HEK293 (cell line): ENCODE measurements at regions not wholly inside any gene's neighbourhood (a gene's known extent, or its start where the extent isn't known, plus 50 kb on each side); places are given as distances from the start of the nearest gene placed in this dataset.
A peak's percentile ranks its signal among the peaks of the same experiment; 100 is the strongest.

Experiments used
- HOXA7 ChIP-seq: sonication (generic); formaldehyde crosslinking; IDR thresholded peaks from 2 replicates; pipeline ENCODE4 v1.8.1; 2022; ENCODE audit warnings: missing genetic modification reagents, borderline replicate concordance
- KLF10 ChIP-seq: fragments of 450-650 bp; IDR thresholded peaks from 2 replicates; pipeline ENCODE4 v1.5.1; 2018; ENCODE audit warnings: missing biosample characterization, mild to moderate bottlenecking, missing genetic modification characterization
- MYNN ChIP-seq: fragments of 450-650 bp; formaldehyde crosslinking; IDR thresholded peaks from 2 replicates; pipeline ENCODE4 v1.5.1; 2016; ENCODE audit warnings: missing biosample characterization, missing genetic modification characterization, borderline replicate concordance
- SALL2 ChIP-seq: fragments of 450-650 bp; formaldehyde crosslinking; IDR thresholded peaks from 2 replicates; pipeline ENCODE4 v1.5.0; 2017; ENCODE audit warnings: missing biosample characterization, mild to moderate bottlenecking, missing genetic modification characterization, borderline replicate concordance
- SP7 ChIP-seq: fragments of 450-650 bp; formaldehyde crosslinking; IDR thresholded peaks from 2 replicates; pipeline ENCODE4 v1.5.1; 2016; ENCODE audit warnings: missing biosample characterization, missing genetic modification characterization
- ZBTB44 ChIP-seq: fragments of 450-650 bp; IDR thresholded peaks from 2 replicates; pipeline ENCODE4 v1.5.1; 2018; ENCODE audit warnings: missing biosample characterization, mild to moderate bottlenecking, missing genetic modification characterization
- ZFP41 ChIP-seq: fragments of 450-650 bp; formaldehyde crosslinking; IDR thresholded peaks from 2 replicates; pipeline ENCODE4 v1.5.1; 2016; ENCODE audit warnings: missing biosample characterization, missing genetic modification characterization, borderline replicate concordance
- ZNF121 ChIP-seq: fragments of 450-650 bp; formaldehyde crosslinking; IDR thresholded peaks from 2 replicates; pipeline ENCODE4 v1.5.1; 2016; ENCODE audit warnings: missing biosample characterization, missing genetic modification characterization
- ZNF157 ChIP-seq: fragments of 450-650 bp; formaldehyde crosslinking; IDR thresholded peaks from 2 replicates; pipeline ENCODE4 v1.5.1; 2016; ENCODE audit warnings: missing biosample characterization, missing genetic modification characterization
- ZNF391 ChIP-seq: fragments of 450-650 bp; formaldehyde crosslinking; IDR thresholded peaks from 2 replicates; pipeline ENCODE4 v1.5.1; 2016; ENCODE audit warnings: low read depth, missing biosample characterization, missing genetic modification characterization, borderline replicate concordance
- ZNF514 ChIP-seq: fragments of 450-650 bp; formaldehyde crosslinking; IDR thresholded peaks from 2 replicates; pipeline ENCODE4 v1.5.1; 2016; ENCODE audit warnings: missing biosample characterization, missing genetic modification characterization
- ZNF521 ChIP-seq: fragments of 450-650 bp; formaldehyde crosslinking; IDR thresholded peaks from 2 replicates; pipeline ENCODE4 v1.5.1; 2017; ENCODE audit warnings: missing biosample characterization, mild to moderate bottlenecking, missing genetic modification characterization
- ZNF555 ChIP-seq: fragments of 450-650 bp; formaldehyde crosslinking; conservative IDR thresholded peaks from 2 replicates; pipeline ENCODE4 v1.5.1; 2017; ENCODE audit warnings: missing biosample characterization, mild to moderate bottlenecking, missing genetic modification characterization, inconsistent platforms
- ZNF561 ChIP-seq: fragments of 450-650 bp; IDR thresholded peaks from 2 replicates; pipeline ENCODE4 v1.5.1; 2018; ENCODE audit warnings: missing biosample characterization, missing genetic modification characterization, borderline replicate concordance
- ZNF610 ChIP-seq: fragments of 450-650 bp; formaldehyde crosslinking; IDR thresholded peaks from 2 replicates; pipeline ENCODE4 v1.5.1; 2016; ENCODE audit warnings: missing biosample characterization, missing genetic modification characterization, borderline replicate concordance
- ZNF629 ChIP-seq: fragments of 450-650 bp; formaldehyde crosslinking; IDR thresholded peaks from 2 replicates; pipeline ENCODE4 v1.5.1; 2017; ENCODE audit warnings: missing biosample characterization, missing genetic modification characterization
- ZNF645 ChIP-seq: fragments of 450-650 bp; formaldehyde crosslinking; IDR thresholded peaks from 2 replicates; pipeline ENCODE4; 2016; ENCODE audit warnings: missing biosample characterization, missing genetic modification characterization
- ZNF654 ChIP-seq: fragments of 450-650 bp; formaldehyde crosslinking; IDR thresholded peaks from 2 replicates; pipeline ENCODE4 v1.5.1; 2016; ENCODE audit warnings: low read depth, missing biosample characterization, missing genetic modification characterization
- ZNF658 ChIP-seq: fragments of 450-650 bp; formaldehyde crosslinking; IDR thresholded peaks from 2 replicates; pipeline ENCODE4; 2016; ENCODE audit warnings: missing biosample characterization, missing genetic modification characterization
- ZNF677 ChIP-seq: fragments of 450-650 bp; IDR thresholded peaks from 2 replicates; pipeline ENCODE4 v1.5.0; 2018; ENCODE audit warnings: missing biosample characterization, mild to moderate bottlenecking, missing genetic modification characterization, moderate library complexity
- ZNF701 ChIP-seq: fragments of 450-650 bp; formaldehyde crosslinking; IDR thresholded peaks from 2 replicates; pipeline ENCODE4 v1.5.1; 2016; ENCODE audit warnings: missing biosample characterization, missing genetic modification characterization
- ZNF768 ChIP-seq: fragments of 450-650 bp; formaldehyde crosslinking; IDR thresholded peaks from 2 replicates; pipeline ENCODE4 v1.5.1; 2018; ENCODE audit warnings: missing biosample characterization, mild to moderate bottlenecking, missing genetic modification characterization
- ZSCAN16 ChIP-seq: fragments of 450-650 bp; formaldehyde crosslinking; IDR thresholded peaks from 2 replicates; pipeline ENCODE4 v1.5.1; 2016; ENCODE audit warnings: missing biosample characterization, missing genetic modification characterization
- ZSCAN23 ChIP-seq: fragments of 450-650 bp; formaldehyde crosslinking; IDR thresholded peaks from 2 replicates; pipeline ENCODE4 v1.5.1; 2016; ENCODE audit warnings: missing biosample characterization, missing genetic modification characterization
- ZXDB ChIP-seq: fragments of 450-650 bp; formaldehyde crosslinking; IDR thresholded peaks from 2 replicates; pipeline ENCODE4 v1.5.1; 2016; ENCODE audit warnings: missing biosample characterization, missing genetic modification characterization
- TF ChIP-seq, protein P1 (sequence below): fragments of 450-650 bp; formaldehyde crosslinking; IDR thresholded peaks from 2 replicates; pipeline ENCODE4 v1.5.1; 2016; ENCODE audit warnings: missing biosample characterization, missing genetic modification characterization
- TF ChIP-seq, protein P2 (sequence below): fragments of 450-650 bp; formaldehyde crosslinking; IDR thresholded peaks from 2 replicates; pipeline ENCODE4 v1.5.1; 2016; ENCODE audit warnings: missing biosample characterization, missing genetic modification characterization, borderline replicate concordance
- TF ChIP-seq, protein P3 (sequence below): fragments of 450-650 bp; formaldehyde crosslinking; IDR thresholded peaks from 2 replicates; pipeline ENCODE4 v1.5.1; 2016; ENCODE audit warnings: missing biosample characterization, missing genetic modification characterization, low read depth

DNA sequence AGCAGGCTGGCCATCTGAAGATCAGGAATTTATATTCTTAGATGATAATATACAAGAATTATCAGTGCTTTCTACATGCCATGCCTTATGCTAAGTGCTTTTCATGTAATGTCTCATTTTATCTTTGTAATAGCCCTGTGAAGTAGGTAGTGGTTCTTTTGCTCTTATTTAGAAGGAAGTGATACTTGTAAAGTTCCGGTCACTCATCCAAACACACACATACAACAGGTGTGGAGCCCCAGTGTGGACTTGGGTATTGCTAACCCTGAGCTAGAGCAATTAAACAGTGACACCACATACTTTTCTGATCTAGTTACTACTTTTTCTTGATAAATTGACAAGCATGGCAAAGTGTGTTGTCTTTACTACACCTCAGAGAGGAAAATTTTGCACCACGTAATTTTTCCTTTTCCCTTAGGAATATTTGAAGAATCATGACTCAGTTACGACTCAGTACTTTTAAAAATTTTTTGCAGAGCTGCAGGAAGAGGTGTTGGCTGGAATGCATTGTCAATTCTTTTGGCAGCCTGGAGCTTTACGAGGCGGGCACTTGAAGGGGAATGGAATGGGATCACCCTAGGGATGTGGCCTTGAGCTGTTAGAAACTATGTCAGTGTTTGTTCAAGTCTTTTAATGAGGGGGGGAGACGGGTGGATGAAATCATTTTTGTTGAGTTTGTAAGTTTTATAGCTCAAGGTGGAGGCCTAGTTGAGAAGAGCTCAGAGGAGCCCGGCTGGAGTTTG is 212.5 kb upstream of the CELF2 start (continued):
- TF ChIP-seq, protein P1, sequence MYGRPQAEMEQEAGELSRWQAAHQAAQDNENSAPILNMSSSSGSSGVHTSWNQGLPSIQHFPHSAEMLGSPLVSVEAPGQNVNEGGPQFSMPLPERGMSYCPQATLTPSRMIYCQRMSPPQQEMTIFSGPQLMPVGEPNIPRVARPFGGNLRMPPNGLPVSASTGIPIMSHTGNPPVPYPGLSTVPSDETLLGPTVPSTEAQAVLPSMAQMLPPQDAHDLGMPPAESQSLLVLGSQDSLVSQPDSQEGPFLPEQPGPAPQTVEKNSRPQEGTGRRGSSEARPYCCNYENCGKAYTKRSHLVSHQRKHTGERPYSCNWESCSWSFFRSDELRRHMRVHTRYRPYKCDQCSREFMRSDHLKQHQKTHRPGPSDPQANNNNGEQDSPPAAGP (tag by site-specific recombination): 0 out of 2 replicates have a peak, but pooled peaks have one; percentile 34
- TF ChIP-seq ZNF561 (tag by site-specific recombination) (peak; percentile 74; the same call in 1 of the 2 replicates), ZNF768 (tag by site-specific recombination) (no peak), ZSCAN16 (no peak), ZNF701 (tag by site-specific recombination) (no peak), ZNF514 (no peak), ZFP41 (tag by site-specific recombination) (no peak), ZSCAN23 (tag by site-specific recombination) (no peak), ZBTB44 (0 out of 2 replicates have a peak, but pooled peaks have one; percentile 37), SP7 (tag by site-specific recombination) (no peak), ZNF610 (tag by site-specific recombination) (0 out of 2 replicates have a peak, but pooled peaks have one; percentile 48), ZNF658 (tag by site-specific recombination) (no peak), ZNF121 (no peak), ZNF555 (no peak), ZNF645 (no peak), MYNN (no peak), ZXDB (tag by site-specific recombination) (no peak), KLF10 (tag by site-specific recombination) (peak; percentile 64; the same call in 1 of the 2 replicates), HOXA7 (CRISPR knock-in tag) (no peak), ZNF521 (tag by site-specific recombination) (no peak), SALL2 (tag by site-specific recombination) (no peak), ZNF677 (tag by site-specific recombination) (no peak), ZNF391 (tag by site-specific recombination) (no peak), ZNF654 (no peak), ZNF629 (peak; percentile 68), ZNF157 (tag by site-specific recombination) (no peak)
- TF ChIP-seq, protein P2, sequence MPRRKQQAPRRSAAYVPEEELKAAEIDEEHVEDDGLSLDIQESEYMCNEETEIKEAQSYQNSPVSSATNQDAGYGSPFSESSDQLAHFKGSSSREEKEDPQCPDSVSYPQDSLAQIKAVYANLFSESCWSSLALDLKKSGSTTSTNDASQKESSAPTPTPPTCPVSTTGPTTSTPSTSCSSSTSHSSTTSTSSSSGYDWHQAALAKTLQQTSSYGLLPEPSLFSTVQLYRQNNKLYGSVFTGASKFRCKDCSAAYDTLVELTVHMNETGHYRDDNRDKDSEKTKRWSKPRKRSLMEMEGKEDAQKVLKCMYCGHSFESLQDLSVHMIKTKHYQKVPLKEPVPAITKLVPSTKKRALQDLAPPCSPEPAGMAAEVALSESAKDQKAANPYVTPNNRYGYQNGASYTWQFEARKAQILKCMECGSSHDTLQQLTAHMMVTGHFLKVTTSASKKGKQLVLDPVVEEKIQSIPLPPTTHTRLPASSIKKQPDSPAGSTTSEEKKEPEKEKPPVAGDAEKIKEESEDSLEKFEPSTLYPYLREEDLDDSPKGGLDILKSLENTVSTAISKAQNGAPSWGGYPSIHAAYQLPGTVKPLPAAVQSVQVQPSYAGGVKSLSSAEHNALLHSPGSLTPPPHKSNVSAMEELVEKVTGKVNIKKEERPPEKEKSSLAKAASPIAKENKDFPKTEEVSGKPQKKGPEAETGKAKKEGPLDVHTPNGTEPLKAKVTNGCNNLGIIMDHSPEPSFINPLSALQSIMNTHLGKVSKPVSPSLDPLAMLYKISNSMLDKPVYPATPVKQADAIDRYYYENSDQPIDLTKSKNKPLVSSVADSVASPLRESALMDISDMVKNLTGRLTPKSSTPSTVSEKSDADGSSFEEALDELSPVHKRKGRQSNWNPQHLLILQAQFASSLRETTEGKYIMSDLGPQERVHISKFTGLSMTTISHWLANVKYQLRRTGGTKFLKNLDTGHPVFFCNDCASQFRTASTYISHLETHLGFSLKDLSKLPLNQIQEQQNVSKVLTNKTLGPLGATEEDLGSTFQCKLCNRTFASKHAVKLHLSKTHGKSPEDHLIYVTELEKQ (tag by site-specific recombination): peak; percentile 63
- TF ChIP-seq, protein P3, sequence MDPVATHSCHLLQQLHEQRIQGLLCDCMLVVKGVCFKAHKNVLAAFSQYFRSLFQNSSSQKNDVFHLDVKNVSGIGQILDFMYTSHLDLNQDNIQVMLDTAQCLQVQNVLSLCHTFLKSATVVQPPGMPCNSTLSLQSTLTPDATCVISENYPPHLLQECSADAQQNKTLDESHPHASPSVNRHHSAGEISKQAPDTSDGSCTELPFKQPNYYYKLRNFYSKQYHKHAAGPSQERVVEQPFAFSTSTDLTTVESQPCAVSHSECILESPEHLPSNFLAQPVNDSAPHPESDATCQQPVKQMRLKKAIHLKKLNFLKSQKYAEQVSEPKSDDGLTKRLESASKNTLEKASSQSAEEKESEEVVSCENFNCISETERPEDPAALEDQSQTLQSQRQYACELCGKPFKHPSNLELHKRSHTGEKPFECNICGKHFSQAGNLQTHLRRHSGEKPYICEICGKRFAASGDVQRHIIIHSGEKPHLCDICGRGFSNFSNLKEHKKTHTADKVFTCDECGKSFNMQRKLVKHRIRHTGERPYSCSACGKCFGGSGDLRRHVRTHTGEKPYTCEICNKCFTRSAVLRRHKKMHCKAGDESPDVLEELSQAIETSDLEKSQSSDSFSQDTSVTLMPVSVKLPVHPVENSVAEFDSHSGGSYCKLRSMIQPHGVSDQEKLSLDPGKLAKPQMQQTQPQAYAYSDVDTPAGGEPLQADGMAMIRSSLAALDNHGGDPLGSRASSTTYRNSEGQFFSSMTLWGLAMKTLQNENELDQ (tag by site-specific recombination): no peak
